ENCODE measurements at regions not wholly inside any gene's neighbourhood (a gene's known extent, or its start where the extent isn't known, plus 50 kb on each side); places are given as distances from the start of the nearest gene placed in this dataset.

DNA sequence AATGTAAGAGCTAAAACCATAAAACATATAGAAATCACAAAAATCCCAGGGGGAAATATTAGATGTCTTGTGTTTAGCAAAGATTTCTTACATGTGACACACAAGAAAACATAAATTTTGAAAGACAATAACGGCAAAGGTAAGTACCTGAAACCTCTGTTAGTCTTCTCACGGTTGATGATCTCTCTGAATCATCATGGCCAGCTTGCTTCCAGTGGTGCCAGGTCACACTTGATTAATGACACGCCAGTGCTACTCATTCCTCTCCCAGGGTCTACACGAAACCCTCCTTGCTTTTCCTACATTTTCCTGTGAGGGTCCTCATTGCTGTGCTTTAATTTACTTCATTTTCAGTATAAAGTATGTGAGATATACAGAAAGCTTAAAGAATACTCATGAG lies 114.4 kb upstream of the PARP11 start:
- intact Hi-C loops (cut with micrococcal nuclease) = no loop called here
- Histone ChIP-seq H3K36me3 (replicated peaks in 1 of 2; ENCODE audit: control extremely low read depth in 1 of 2, control insufficient read depth in 1 of 2, extremely low read depth in 1 of 2, insufficient read depth in 2 of 2, low read length in 1 of 2) (no peaks in the 10 kb centered on the region), H3K27ac (ENCODE audit: low read length in 2 of 2) (no peak overlapping the region), H3K4me2 (replicated peaks; ENCODE audit: low read depth, low read length, poor library complexity, severe bottlenecking) (no peak overlapping the region), H3K79me2 (ENCODE audit: control insufficient read depth, insufficient read depth, low read length) (no peaks in the 10 kb centered on the region), H2AFZ (ENCODE audit: insufficient read depth, low read depth, low read length, poor library complexity, severe bottlenecking) (no peak overlapping the region), H3K9ac (ENCODE audit: low read length) (no peak overlapping the region), H4K20me1 (ENCODE audit: control insufficient read depth, insufficient read depth, low read length, poor library complexity, severe bottlenecking) (no peaks in the 10 kb centered on the region), H3K27me3 (replicated peaks in 1 of 4; ENCODE audit: control extremely low read depth in 1 of 4, control insufficient read depth in 3 of 4, insufficient read depth in 4 of 4, low read length in 3 of 4) (no peaks in the 10 kb centered on the region), H3K4me1 (ENCODE audit: control insufficient read depth in 2 of 2, insufficient read depth in 2 of 2, low read length in 2 of 2) (peaks cover 11% of the 10 kb centered on the region in 2 donors), H3K9me3 (ENCODE audit: control extremely low read depth in 1 of 3, control insufficient read depth in 2 of 3, insufficient read depth in 1 of 3, low read length in 2 of 3) (peaks cover 0 to 12% (median 4%) of the 10 kb centered on the region in 3 donors), H3K4me3 (ENCODE audit: control extremely low read depth in 1 of 5, extremely low read depth in 1 of 5, insufficient read depth in 1 of 5, low read depth in 2 of 5, low read length in 4 of 5) (no peak overlapping the region)
- H3K4me3 Mint-ChIP-seq = no peak overlapping the region
- DNase-seq (no peak), ATAC-seq (ENCODE audit: low read depth) (no peak)
- ChIA-PET CTCF (interaction anchor here (1.2 to 15.2 kb wide), 4 partner anchors 10 to 290 kb away, joined by 3 to 293 read pairs (median 8); no protein-coding TSS in a partner anchor), POLR2A (interaction anchor here (1.0 kb wide), 1 partner anchor 228 kb away, joined by 3 read pairs; no protein-coding TSS in a partner anchor)
- H3K27ac Mint-ChIP-seq = no peak overlapping the region
- H3K9me3 Mint-ChIP-seq (ENCODE audit: insufficient read depth) = no peaks in the 10 kb centered on the region
- TF ChIP-seq CTCF (IDR thresholded peaks at IDR 0.05) = no peak
- TF ChIP-seq EZH2 (IDR thresholded peaks at IDR 0.05; ENCODE audit: borderline replicate concordance, insufficient read depth, low read depth, low read length, poor library complexity, severe bottlenecking) = no peak
- H3K27me3 Mint-ChIP-seq = peaks cover 3% of the 10 kb centered on the region
- WGBS (ENCODE audit: insufficient coverage) = 100% methylated on average over 3 of the region's 4 CpGs
- peaks cover 16% of the 10 kb centered on the region for H3K4me1 Mint-ChIP-seq

- Histone ChIP-seq H3K4me3 (ENCODE audit: control extremely low read depth in 1 of 5, extremely low read depth in 1 of 5, insufficient read depth in 1 of 5, low read depth in 2 of 5, low read length in 4 of 5) (no peak overlapping the region), H2AFZ (ENCODE audit: insufficient read depth, low read depth, low read length, poor library complexity, severe bottlenecking) (no peak overlapping the region), H3K27ac (ENCODE audit: low read length in 2 of 2) (no peak overlapping the region), H3K27me3 (replicated peaks in 1 of 4; ENCODE audit: control extremely low read depth in 1 of 4, control insufficient read depth in 3 of 4, insufficient read depth in 4 of 4, low read length in 3 of 4) (no peaks in the 10 kb centered on the region), H3K36me3 (replicated peaks in 1 of 2; ENCODE audit: control extremely low read depth in 1 of 2, control insufficient read depth in 1 of 2, extremely low read depth in 1 of 2, insufficient read depth in 2 of 2, low read length in 1 of 2) (no peaks in the 10 kb centered on the region), H3K9ac (ENCODE audit: low read length) (no peak overlapping the region), H3K4me2 (replicated peaks; ENCODE audit: low read depth, low read length, poor library complexity, severe bottlenecking) (no peak overlapping the region), H3K9me3 (ENCODE audit: control extremely low read depth in 1 of 3, control insufficient read depth in 2 of 3, insufficient read depth in 1 of 3, low read length in 2 of 3) (peaks cover 2 to 12% (median 4%) of the 10 kb centered on the region in 3 donors), H4K20me1 (ENCODE audit: control insufficient read depth, insufficient read depth, low read length, poor library complexity, severe bottlenecking) (no peaks in the 10 kb centered on the region), H3K79me2 (ENCODE audit: control insufficient read depth, insufficient read depth, low read length) (no peaks in the 10 kb centered on the region), H3K4me1 (ENCODE audit: control insufficient read depth in 2 of 2, insufficient read depth in 2 of 2, low read length in 2 of 2) (no peaks in the 10 kb centered on the region)
- ChIA-PET POLR2A (no interaction called here), CTCF (no interaction called here)
- intact Hi-C loops (cut with micrococcal nuclease) = no loop called here
- Mint-ChIP-seq H3K4me3 (no peak overlapping the region), H3K4me1 (no peaks in the 10 kb centered on the region), H3K9me3 (ENCODE audit: insufficient read depth) (no peaks in the 10 kb centered on the region), H3K27ac (no peak overlapping the region), H3K27me3 (peaks cover 13% of the 10 kb centered on the region)
- WGBS (ENCODE audit: insufficient coverage) = 98% methylated on average over 8 of the region's 11 CpGs
- no peak for DNase-seq
- TF ChIP-seq EZH2 (IDR thresholded peaks at IDR 0.05; ENCODE audit: borderline replicate concordance, insufficient read depth, low read depth, low read length, poor library complexity, severe bottlenecking) = no peak
- ATAC-seq (ENCODE audit: low read depth) = no peak
Measured at GRCh38 chr12:3980504-3981272, 107.5 kb upstream of the PARP11 start.
